ENCODE measurements at regions not wholly inside any gene's neighbourhood (a gene's known extent, or its start where the extent isn't known, plus 50 kb on each side); places are given as distances from the start of the nearest gene placed in this dataset.

- TF ChIP-seq CTCF (IDR thresholded peaks at IDR 0.05) (no peak), ATF6 (CRISPR knock-in tag; IDR thresholded peaks at IDR 0.05) (no peak), USF2 (CRISPR knock-in tag; IDR thresholded peaks at IDR 0.05) (no peak), ATF3 (CRISPR knock-in tag; conservative IDR thresholded peaks at IDR 0.05) (no peak), ZBTB21 (CRISPR knock-in tag; IDR thresholded peaks at IDR 0.05; ENCODE audit: borderline replicate concordance) (no peak), FOXP1 (CRISPR knock-in tag; IDR thresholded peaks at IDR 0.05; ENCODE audit: borderline replicate concordance) (no peak), CREM (CRISPR knock-in tag; IDR thresholded peaks at IDR 0.05) (no peak), ZNF263 (CRISPR knock-in tag; IDR thresholded peaks at IDR 0.05; ENCODE audit: low read depth) (no peak), MAX (CRISPR knock-in tag; IDR thresholded peaks at IDR 0.05) (no peak), E2F4 (CRISPR knock-in tag; IDR thresholded peaks at IDR 0.05; ENCODE audit: borderline replicate concordance, low read depth) (no peak), ESRRA (CRISPR knock-in tag; IDR thresholded peaks at IDR 0.05; ENCODE audit: borderline replicate concordance) (no peak), HMGXB4 (CRISPR knock-in tag; IDR thresholded peaks at IDR 0.05) (no peak), E2F1 (CRISPR knock-in tag; IDR thresholded peaks at IDR 0.05) (no peak)
These were observed 70.6 kb upstream of the TOX3 start for GRCh38 chr16:52617591-52617990.

All from WTC11 (cell line).